ENCODE measurements at regions not wholly inside any gene's neighbourhood (a gene's known extent, or its start where the extent isn't known, plus 50 kb on each side); places are given as distances from the start of the nearest gene placed in this dataset.
"Not testable (repeated sequence)": the region's sequence is repeated elsewhere in the genome, so short reads cannot be mapped to it uniquely, and the experiment has no call there.

GRCh38 chr16:79893445-79893844, 292.9 kb upstream of the MAF start:
- CTCF ChIA-PET, result no interaction called here
- no peak for DNase-seq
- Mint-ChIP-seq H3K4me1 (no peaks in the 10 kb centered on the region), H3K9me3 (no peaks in the 10 kb centered on the region), H3K36me3 (ENCODE audit: low read depth) (no peaks in the 10 kb centered on the region), H3K27me3 (peaks cover 1% of the 10 kb centered on the region), H3K4me3 (no peak overlapping the region), H3K27ac (no peak overlapping the region)
- POLR2A ChIA-PET, result no interaction called here

GRCh38 chr16:79892278-79892677, 291.7 kb upstream of the MAF start:
- H3K27me3 Mint-ChIP-seq, result peaks cover 1% of the 10 kb centered on the region
- no peaks in the 10 kb centered on the region for H3K9me3 Mint-ChIP-seq
- H3K27ac Mint-ChIP-seq, result no peak overlapping the region
- CTCF ChIA-PET, result interaction anchor here (0.7 kb wide), 1 partner anchor 9 kb away, joined by 3 read pairs; no protein-coding TSS in a partner anchor
- H3K4me3 Mint-ChIP-seq, result no peak overlapping the region
- H3K4me1 Mint-ChIP-seq, result no peaks in the 10 kb centered on the region
- no peak for DNase-seq
- no peaks in the 10 kb centered on the region for H3K36me3 Mint-ChIP-seq (ENCODE audit: low read depth)
- POLR2A ChIA-PET, result no interaction called here

GRCh38 chr16:79891458-79891857, 290.9 kb upstream of the MAF start:
- Mint-ChIP-seq H3K9me3 (no peaks in the 10 kb centered on the region), H3K36me3 (ENCODE audit: low read depth) (no peaks in the 10 kb centered on the region), H3K27ac (no peak overlapping the region), H3K27me3 (peaks cover 1% of the 10 kb centered on the region), H3K4me1 (no peaks in the 10 kb centered on the region), H3K4me3 (no peak overlapping the region)
- DNase-seq, result no peak
- ChIA-PET POLR2A (no interaction called here), CTCF (no interaction called here)

- POLR2A ChIA-PET, result no interaction called here
- H3K9me3 Mint-ChIP-seq, result no peaks in the 10 kb centered on the region
Observed at GRCh38 chr16:79887541-79888540, 287.3 kb upstream of the MAF start.

GRCh38 chr16:79885320-79885719, 284.8 kb upstream of the MAF start:
- Mint-ChIP-seq H3K36me3 (ENCODE audit: low read depth) (no peaks in the 10 kb centered on the region), H3K27ac (no peak overlapping the region), H3K9me3 (no peaks in the 10 kb centered on the region), H3K4me3 (no peak overlapping the region), H3K27me3 (peaks cover 1% of the 10 kb centered on the region), H3K4me1 (no peaks in the 10 kb centered on the region)
- POLR2A ChIA-PET, result no interaction called here
- DNase-seq, result no peak
- CTCF ChIA-PET, result no interaction called here

More at GRCh38 chr16:79887541-79888540, 287.3 kb upstream of the MAF start:
- CTCF ChIA-PET, result no interaction called here
- H3K4me1 Mint-ChIP-seq, result no peaks in the 10 kb centered on the region
- DNase-seq, result no peak
- no peak overlapping the region for H3K4me3 Mint-ChIP-seq
- no peak overlapping the region for H3K27ac Mint-ChIP-seq
- peaks cover 1% of the 10 kb centered on the region for H3K27me3 Mint-ChIP-seq
- no peaks in the 10 kb centered on the region for H3K36me3 Mint-ChIP-seq (ENCODE audit: low read depth)

GRCh38 chr16:79883494-79883893, 283.0 kb upstream of the MAF start:
- CTCF ChIA-PET, result interaction anchor here (0.6 kb wide), 1 partner anchor 9 kb away, joined by 3 read pairs; no protein-coding TSS in a partner anchor
- POLR2A ChIA-PET, result no interaction called here
- DNase-seq, result no peak
- Mint-ChIP-seq H3K36me3 (ENCODE audit: low read depth) (no peaks in the 10 kb centered on the region), H3K4me3 (no peak overlapping the region), H3K27ac (no peak overlapping the region), H3K27me3 (no peaks in the 10 kb centered on the region), H3K4me1 (no peaks in the 10 kb centered on the region), H3K9me3 (no peaks in the 10 kb centered on the region)

GRCh38 chr16:79882340-79883005, 281.9 kb upstream of the MAF start:
- Mint-ChIP-seq H3K27me3 (peaks cover 2% of the 10 kb centered on the region), H3K36me3 (ENCODE audit: low read depth) (no peaks in the 10 kb centered on the region), H3K9me3 (no peaks in the 10 kb centered on the region), H3K4me1 (no peaks in the 10 kb centered on the region), H3K4me3 (no peak overlapping the region), H3K27ac (no peak overlapping the region)
- ChIA-PET POLR2A (no interaction called here), CTCF (no interaction called here)
- DNase-seq, result no peak

- H3K9me3 Mint-ChIP-seq; H3K27me3 Mint-ChIP-seq; H3K4me1 Mint-ChIP-seq; POLR2A ChIA-PET; H3K36me3 Mint-ChIP-seq (ENCODE audit: low read depth); CTCF ChIA-PET; DNase-seq; H3K4me3 Mint-ChIP-seq; H3K27ac Mint-ChIP-seq: not testable (repeated sequence)
Observed at GRCh38 chr16:79881107-79881506, 280.6 kb upstream of the MAF start.

- H3K4me1 Mint-ChIP-seq, result no peaks in the 10 kb centered on the region
- DNase-seq, result no peak
- H3K4me3 Mint-ChIP-seq, result no peak overlapping the region
- H3K27ac Mint-ChIP-seq, result no peak overlapping the region
- no peaks in the 10 kb centered on the region for H3K9me3 Mint-ChIP-seq
- H3K27me3 Mint-ChIP-seq, result peaks cover 2% of the 10 kb centered on the region
- no peaks in the 10 kb centered on the region for H3K36me3 Mint-ChIP-seq (ENCODE audit: low read depth)
- POLR2A ChIA-PET, result no interaction called here
- CTCF ChIA-PET, result no interaction called here
Observed at GRCh38 chr16:79876332-79876730, 275.8 kb upstream of the MAF start.

GRCh38 chr16:79874391-79874790, 273.9 kb upstream of the MAF start:
- ChIA-PET POLR2A (no interaction called here), CTCF (interaction anchor here (0.5 kb wide), 1 partner anchor 331 kb away, joined by 3 read pairs; no protein-coding TSS in a partner anchor)
- peaks cover 2% of the 10 kb centered on the region for H3K27me3 Mint-ChIP-seq
- H3K9me3 Mint-ChIP-seq, result no peaks in the 10 kb centered on the region
- no peak overlapping the region for H3K27ac Mint-ChIP-seq
- H3K4me3 Mint-ChIP-seq, result no peak overlapping the region
- H3K36me3 Mint-ChIP-seq (ENCODE audit: low read depth), result no peaks in the 10 kb centered on the region
- H3K4me1 Mint-ChIP-seq, result no peaks in the 10 kb centered on the region
- no peak for DNase-seq

GRCh38 chr16:79873825-79874224, 273.3 kb upstream of the MAF start:
- DNase-seq, result no peak
- ChIA-PET POLR2A (interaction anchor here (0.6 kb wide), 1 partner anchor 847 kb away, joined by 3 read pairs; no protein-coding TSS in a partner anchor), CTCF (interaction anchor here (0.5 kb wide), 1 partner anchor 330 kb away, joined by 3 read pairs; no protein-coding TSS in a partner anchor)
- Mint-ChIP-seq H3K4me3 (no peak overlapping the region), H3K27me3 (peaks cover 2% of the 10 kb centered on the region), H3K27ac (no peak overlapping the region), H3K9me3 (no peaks in the 10 kb centered on the region), H3K4me1 (no peaks in the 10 kb centered on the region), H3K36me3 (ENCODE audit: low read depth) (no peaks in the 10 kb centered on the region)

- H3K4me3 Mint-ChIP-seq, result no peak overlapping the region
- ChIA-PET CTCF (interaction anchor here (0.6 kb wide), 1 partner anchor 22 kb away, joined by 3 read pairs; no protein-coding TSS in a partner anchor), POLR2A (no interaction called here)
- H3K9me3 Mint-ChIP-seq, result no peaks in the 10 kb centered on the region
- no peaks in the 10 kb centered on the region for H3K4me1 Mint-ChIP-seq
- no peaks in the 10 kb centered on the region for H3K36me3 Mint-ChIP-seq (ENCODE audit: low read depth)
- no peak overlapping the region for H3K27ac Mint-ChIP-seq
- no peak for DNase-seq
- no peaks in the 10 kb centered on the region for H3K27me3 Mint-ChIP-seq
Observed at GRCh38 chr16:79871906-79872305, 271.4 kb upstream of the MAF start.
